ENCODE measurements at regions not wholly inside any gene's neighbourhood (a gene's known extent, or its start where the extent isn't known, plus 50 kb on each side); places are given as distances from the start of the nearest gene placed in this dataset.
"Not testable (repeated sequence)": the region's sequence is repeated elsewhere in the genome, so short reads cannot be mapped to it uniquely, and the experiment has no call there.

- in situ Hi-C loops (cut with HindIII; ENCODE audit: low pct_unique_long_range_greater_than_20kb, low sequenced_read_pairs); DNase-seq (ENCODE audit: low read depth): not testable (repeated sequence)
These were observed 247.5 kb downstream of the LIPI start for GRCh38 chr21:13963259-13963658.

GRCh38 chr21:13937236-13937635 lies 273.5 kb downstream of the LIPI start:
- in situ Hi-C loops (cut with HindIII; ENCODE audit: low pct_unique_long_range_greater_than_20kb, low sequenced_read_pairs) = no loop called here
- no peak for DNase-seq (ENCODE audit: low read depth)

- DNase-seq (ENCODE audit: low read depth); in situ Hi-C loops (cut with HindIII; ENCODE audit: low pct_unique_long_range_greater_than_20kb, low sequenced_read_pairs): not testable (repeated sequence)
These were observed 274.5 kb downstream of the LIPI start for GRCh38 chr21:13936033-13936937.

DNA sequence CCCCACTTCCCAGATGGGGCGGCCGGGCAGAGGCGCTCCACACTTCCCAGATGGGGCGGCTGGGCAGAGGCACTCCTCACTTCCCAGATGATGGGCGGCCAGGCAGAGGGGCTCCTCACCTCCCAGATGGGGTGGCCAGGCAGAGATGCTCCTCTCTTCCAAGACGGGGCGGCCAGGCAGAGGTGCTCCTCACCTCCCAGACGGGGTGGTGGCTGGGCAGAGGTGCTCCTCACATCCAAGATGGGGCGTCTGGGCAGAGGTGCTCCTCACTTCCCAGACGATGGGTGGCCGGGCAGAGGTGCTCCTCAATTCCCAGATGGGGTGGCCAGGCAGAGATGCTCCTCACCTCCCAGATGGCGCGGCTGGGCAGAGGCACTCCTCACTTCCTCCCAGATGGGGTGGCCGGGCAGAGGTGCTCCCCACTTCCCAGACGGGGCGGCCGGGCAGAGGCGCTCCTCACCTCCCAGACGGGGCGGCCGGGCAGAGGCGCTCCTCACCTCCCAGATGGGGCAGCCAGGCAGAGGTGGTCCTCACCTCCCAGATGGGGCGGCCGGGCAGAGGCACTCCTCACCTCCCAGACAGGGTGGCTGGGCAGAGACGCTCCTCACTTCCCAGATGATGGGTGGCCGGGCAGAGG lies 275.2 kb downstream of the LIPI start:
- in situ Hi-C loops (cut with HindIII; ENCODE audit: low pct_unique_long_range_greater_than_20kb, low sequenced_read_pairs) = not testable (repeated sequence)

DNA sequence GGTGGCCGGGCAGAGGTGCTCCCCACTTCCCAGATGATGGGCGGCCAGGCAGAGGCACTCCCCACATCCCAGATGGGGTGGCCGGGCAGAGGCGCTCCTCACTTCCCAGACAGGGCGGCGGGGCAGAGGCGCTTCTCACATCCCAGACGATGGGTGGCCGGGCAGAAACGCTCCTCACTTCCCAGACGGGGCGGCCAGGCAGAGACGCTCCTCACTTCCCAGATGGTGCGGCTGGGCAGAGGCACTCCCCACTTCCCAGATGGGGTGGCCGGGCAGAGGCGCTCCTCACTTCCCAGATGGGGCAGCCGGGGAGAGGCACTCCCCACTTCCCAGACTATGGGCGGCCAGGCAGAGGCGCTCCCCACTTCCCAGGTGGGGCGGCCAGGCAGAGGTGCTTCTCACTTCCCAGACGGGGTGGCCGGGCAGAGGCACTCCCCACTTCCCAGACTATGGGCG lies 275.8 kb downstream of the LIPI start:
- DNase-seq (ENCODE audit: low read depth); in situ Hi-C loops (cut with HindIII; ENCODE audit: low pct_unique_long_range_greater_than_20kb, low sequenced_read_pairs): not testable (repeated sequence)

More for the DNA sequence above, 275.2 kb downstream of the LIPI start:
- not testable (repeated sequence) for DNase-seq (ENCODE audit: low read depth)

DNA sequence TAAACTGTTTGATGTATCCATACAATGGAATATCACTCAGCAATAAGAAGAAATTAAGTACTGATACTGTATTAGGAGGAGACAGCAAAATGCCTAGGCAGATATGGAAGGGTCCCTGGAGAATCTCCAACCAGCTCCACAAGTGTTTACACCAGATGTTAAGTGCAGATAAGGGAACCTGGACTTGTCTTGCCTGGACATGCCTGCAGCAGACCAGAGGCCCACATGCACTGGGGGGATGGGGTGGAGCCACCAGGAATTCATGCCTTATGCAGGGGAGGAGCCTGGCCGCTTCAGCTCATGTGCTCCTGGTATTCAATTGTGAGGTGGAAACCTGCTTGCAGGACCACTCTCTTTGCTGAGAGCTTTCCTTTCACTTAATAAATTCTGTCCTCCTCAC lies 287.6 kb downstream of the LIPI start:
- in situ Hi-C loops (cut with HindIII; ENCODE audit: low pct_unique_long_range_greater_than_20kb, low sequenced_read_pairs); DNase-seq (ENCODE audit: low read depth): not testable (repeated sequence)

- in situ Hi-C loops (cut with HindIII; ENCODE audit: low pct_unique_long_range_greater_than_20kb, low sequenced_read_pairs); DNase-seq (ENCODE audit: low read depth): not testable (repeated sequence)
These were observed 289.3 kb downstream of the LIPI start for GRCh38 chr21:13921455-13921854.

- in situ Hi-C loops (cut with HindIII; ENCODE audit: low pct_unique_long_range_greater_than_20kb, low sequenced_read_pairs); DNase-seq (ENCODE audit: low read depth): not testable (repeated sequence)
These were observed 297.8 kb downstream of the POTED start for GRCh38 chr21:13907385-13907784.

DNA sequence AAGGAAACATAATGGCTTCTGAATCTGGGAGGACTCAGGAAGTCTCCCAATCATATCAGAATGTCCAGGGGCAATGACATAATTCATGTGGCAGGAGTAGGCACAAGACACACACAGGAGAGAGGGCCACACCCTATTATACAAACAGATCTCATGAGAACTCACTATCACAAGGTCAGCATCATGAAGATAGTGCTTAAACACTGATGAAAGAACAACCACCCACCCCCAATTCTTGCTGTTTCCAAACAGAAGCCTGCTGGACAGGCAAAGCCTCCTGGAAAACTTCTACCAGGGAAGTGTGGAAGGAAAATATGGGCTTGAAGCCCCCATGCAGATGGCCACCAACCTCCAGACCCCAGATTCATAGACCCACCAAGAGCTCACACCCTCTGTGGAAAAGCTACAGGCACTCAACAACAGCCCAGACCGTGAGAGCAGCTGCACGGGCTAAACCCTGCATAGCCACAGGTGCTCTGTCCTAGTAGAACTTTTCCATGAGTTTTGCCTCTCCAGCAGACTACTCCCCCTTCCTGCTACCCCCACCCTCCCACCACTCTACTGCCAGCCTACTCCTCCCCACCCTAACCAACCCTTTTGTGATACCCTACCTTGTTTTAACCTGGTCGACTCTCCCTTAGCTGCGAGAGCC lies 287.1 kb downstream of the POTED start:
- DNase-seq (ENCODE audit: low read depth); in situ Hi-C loops (cut with HindIII; ENCODE audit: low pct_unique_long_range_greater_than_20kb, low sequenced_read_pairs): not testable (repeated sequence)

DNA sequence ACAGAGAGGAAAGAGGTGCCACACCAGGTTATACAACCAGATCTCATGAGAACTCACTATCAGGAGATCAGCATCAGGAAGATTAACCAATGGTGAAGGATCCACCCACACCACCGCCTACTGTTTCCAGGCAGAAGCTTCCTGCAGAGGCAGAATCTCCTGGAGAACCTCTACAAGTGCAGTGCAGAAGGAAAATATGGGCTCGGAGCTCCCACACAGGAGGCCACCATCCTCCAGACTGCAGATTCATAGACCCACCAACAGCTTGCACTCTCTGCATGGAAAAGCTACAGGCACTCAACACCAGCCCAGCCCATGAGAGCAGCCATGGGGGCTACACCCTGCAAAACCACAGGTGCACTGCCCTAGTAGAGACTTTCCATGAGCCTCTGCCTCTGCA lies 284.0 kb downstream of the POTED start:
- DNase-seq (ENCODE audit: low read depth); in situ Hi-C loops (cut with HindIII; ENCODE audit: low pct_unique_long_range_greater_than_20kb, low sequenced_read_pairs): not testable (repeated sequence)

GRCh38 chr21:13893025-13893424 lies 283.4 kb downstream of the POTED start:
- DNase-seq (ENCODE audit: low read depth); in situ Hi-C loops (cut with HindIII; ENCODE audit: low pct_unique_long_range_greater_than_20kb, low sequenced_read_pairs): not testable (repeated sequence)

- in situ Hi-C loops (cut with HindIII; ENCODE audit: low pct_unique_long_range_greater_than_20kb, low sequenced_read_pairs); DNase-seq (ENCODE audit: low read depth): not testable (repeated sequence)
These were observed 282.7 kb downstream of the POTED start for GRCh38 chr21:13892146-13892751.

DNA sequence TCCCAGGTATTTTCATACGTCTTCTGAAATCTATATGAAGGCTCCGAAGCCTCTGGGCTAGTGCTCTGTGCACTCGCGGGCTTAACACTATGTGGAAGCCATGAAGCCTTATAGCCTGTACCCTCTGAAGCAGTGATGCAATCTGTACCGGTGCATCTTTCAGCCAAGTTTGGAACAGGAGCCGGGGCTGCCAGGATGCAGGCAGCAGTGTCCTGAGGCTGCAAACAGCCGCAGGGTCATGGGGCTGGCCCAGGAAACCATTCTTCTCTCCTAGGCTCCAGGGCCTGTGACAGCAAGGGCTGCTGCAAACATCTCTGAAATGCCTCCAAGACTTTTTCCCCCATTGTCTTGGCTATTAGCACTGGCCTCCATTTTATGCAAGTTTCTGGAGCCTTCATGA lies 279.6 kb downstream of the POTED start:
- DNase-seq (ENCODE audit: low read depth); in situ Hi-C loops (cut with HindIII; ENCODE audit: low pct_unique_long_range_greater_than_20kb, low sequenced_read_pairs): not testable (repeated sequence)

DNA sequence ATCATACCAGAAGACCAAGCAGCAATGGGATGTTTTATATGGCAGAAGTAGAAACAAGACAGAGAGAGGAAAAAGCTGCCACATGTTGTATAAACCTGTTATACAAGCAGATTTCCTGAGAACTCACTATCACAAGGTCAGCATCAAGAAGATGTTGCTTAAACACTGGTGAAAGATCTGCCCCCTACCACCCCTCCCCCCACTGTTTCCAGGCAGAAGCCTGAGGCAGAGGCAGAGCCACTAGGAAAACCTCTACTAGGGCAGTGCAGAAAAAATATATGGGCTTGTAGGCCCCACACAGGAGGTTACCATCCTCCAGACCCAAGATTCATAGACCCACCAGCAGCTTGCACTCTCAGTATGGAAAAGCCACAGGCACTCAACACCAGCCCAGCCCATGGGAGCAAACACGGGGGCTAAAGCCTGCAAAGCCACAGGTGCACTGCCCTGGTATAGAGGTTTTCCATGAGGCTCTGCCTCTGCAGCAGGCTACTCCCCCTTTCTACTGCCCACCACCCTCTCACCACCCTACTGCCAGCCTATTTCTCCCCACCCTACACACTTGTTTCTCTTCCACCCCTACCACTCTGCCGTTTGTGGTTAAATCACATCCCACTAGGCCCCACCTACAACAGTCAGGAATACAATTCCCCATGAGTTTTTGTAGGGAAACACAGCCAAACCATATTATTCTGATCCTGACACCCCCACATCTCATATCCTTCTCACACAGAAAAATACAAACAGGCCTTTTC lies 274.2 kb downstream of the POTED start:
- DNase-seq (ENCODE audit: low read depth); in situ Hi-C loops (cut with HindIII; ENCODE audit: low pct_unique_long_range_greater_than_20kb, low sequenced_read_pairs): not testable (repeated sequence)

DNA sequence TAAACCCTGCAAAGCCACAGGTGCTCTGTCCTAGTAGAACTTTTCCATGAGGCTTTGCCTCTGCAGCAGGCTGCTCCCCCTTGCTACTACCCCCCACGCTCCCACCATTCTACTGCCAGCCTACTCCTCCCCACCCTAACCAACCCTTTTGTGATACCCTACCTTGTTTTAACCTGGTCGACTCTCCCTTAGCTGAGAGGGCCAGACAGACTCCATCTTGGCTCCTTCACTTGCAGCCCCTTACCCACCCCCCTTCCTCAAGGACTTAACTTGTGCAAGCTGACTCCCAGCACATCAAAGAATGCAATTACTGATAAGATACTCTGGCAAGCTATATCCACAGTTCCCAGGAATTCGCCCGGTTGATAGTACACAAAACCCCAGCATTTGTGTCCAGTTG lies 267.9 kb downstream of the POTED start:
- in situ Hi-C loops (cut with HindIII; ENCODE audit: low pct_unique_long_range_greater_than_20kb, low sequenced_read_pairs); DNase-seq (ENCODE audit: low read depth): not testable (repeated sequence)

- in situ Hi-C loops (cut with HindIII; ENCODE audit: low pct_unique_long_range_greater_than_20kb, low sequenced_read_pairs); DNase-seq (ENCODE audit: low read depth): not testable (repeated sequence)
These were observed 267.4 kb downstream of the POTED start for GRCh38 chr21:13876999-13877398.

DNA sequence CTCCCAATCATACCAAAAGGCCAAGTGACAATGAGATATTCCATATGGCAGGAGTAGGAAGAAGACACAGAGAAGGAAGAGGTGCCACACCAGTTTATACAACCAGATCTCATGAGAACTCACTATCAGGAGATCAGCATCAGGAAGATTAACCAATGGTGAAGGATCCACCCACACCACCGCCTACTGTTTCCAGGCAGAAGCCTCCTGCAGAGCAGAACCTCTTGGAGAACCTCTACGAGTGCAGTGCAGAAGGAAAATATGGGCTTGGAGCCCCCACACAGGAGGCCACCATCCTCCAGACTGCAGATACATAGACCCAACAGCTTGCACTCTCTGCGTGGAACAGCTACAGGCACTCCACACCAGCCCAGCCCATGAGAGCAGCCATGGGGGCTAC lies 264.4 kb downstream of the POTED start:
- DNase-seq (ENCODE audit: low read depth); in situ Hi-C loops (cut with HindIII; ENCODE audit: low pct_unique_long_range_greater_than_20kb, low sequenced_read_pairs): not testable (repeated sequence)

- in situ Hi-C loops (cut with HindIII; ENCODE audit: low pct_unique_long_range_greater_than_20kb, low sequenced_read_pairs) = no loop called here
- DNase-seq (ENCODE audit: low read depth) = no peak
These were observed 245.1 kb downstream of the POTED start for GRCh38 chr21:13854638-13855037.

All from Caki2 (cell line).